GM10266 (cell line): ENCODE measurements at regions not wholly inside any gene's neighbourhood (a gene's known extent, or its start where the extent isn't known, plus 50 kb on each side); places are given as distances from the start of the nearest gene placed in this dataset.

Source experiments
- DNase-seq: peaks from one replicate; pipeline ENCODE4 v3.0.0; 2012; ENCODE audit errors: extremely low spot score
- CTCF ChIP-seq: IDR thresholded peaks from 2 replicates; pipeline ENCODE4 v1.5.1; 2012; ENCODE audit warnings: mild to moderate bottlenecking, low read depth; ENCODE audit not compliant: control insufficient read depth, insufficient read depth; ENCODE audit errors: missing control alignments

- no peak for DNase-seq
- no peak for TF ChIP-seq CTCF
Measured at GRCh38 chr2:120793682-120794403, 58.2 kb downstream of the GLI2 start.

DNA sequence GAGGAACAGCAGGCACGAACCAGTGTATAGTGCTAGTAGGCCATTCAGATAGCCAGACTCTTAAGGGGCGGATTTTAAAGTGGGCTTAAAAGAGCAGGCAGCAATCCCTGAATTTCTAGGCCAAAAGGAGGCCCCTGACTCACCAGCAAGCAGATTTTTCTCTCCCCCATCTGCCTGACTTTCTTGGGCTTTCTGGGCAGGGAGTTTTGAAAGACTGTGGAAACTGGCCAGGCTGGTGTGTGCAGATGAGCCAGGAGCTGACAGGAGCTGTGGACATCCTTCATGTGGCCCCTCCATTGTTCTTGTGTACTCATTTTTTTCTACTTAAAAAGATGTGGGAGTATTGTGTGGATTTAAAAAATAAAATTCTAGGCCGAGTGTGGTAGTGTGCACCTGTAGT, 59.0 kb downstream of the GLI2 start:
- no peak for DNase-seq
- TF ChIP-seq CTCF, result no peak

GRCh38 chr2:120796094-120796493, 60.4 kb downstream of the GLI2 start:
- no peak for TF ChIP-seq CTCF
- no peak for DNase-seq

GRCh38 chr2:120797421-120798221, 62.0 kb downstream of the GLI2 start:
- DNase-seq, result no peak
- no peak for TF ChIP-seq CTCF

DNA sequence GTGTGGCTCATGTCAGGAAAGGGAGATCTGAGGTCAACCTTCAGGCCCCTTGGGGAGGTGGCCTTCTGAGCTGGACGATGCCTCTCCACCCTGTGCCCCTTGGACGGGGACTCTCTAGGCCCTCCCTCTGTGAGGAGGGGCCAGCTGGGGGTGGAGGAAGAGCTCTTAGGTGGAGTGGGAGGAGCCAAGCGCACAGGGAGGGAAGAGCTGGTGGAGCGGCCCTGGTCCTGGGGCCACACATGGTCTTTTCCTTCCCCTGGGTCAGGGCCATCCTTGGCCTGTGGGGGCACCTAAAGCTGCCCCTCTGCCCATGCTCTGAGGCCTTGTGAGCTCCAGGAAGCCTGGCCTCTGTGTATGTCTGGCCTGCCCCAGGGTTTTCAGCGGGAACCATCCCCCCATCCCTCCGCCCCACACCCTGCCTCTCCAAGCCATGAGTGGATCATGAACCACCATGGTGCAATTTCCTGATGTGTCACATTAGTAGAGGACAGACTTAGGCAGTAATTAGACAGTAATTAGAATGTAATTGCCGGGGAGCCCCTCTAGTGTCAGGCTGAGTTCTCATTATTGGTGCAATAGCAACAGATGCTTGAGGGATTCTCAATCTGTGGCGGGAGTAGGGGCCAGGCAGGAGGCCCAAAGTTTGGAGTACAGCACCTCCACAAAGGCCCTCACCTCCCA, 63.0 kb downstream of the GLI2 start:
- DNase-seq, result no peak
- TF ChIP-seq CTCF, result no peak

DNA sequence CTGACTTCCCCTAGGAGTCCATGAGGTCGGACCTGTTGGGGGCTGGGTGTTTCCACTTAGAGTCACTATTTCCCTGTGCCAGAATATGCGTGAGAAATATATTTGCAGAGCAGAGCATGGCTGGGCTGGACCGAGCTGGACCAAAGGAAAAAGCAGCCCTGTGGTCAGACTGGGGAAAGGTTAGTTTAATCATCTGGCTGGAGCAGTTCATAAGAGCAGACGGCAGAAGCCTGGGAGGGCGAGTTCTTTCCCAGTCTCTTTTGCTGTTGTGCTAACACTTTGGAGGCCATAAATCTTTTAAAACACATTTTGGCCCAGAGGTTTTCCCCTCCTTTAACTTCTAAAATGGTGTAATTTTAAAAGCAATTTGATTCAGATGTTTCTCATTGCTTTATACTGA, 66.5 kb downstream of the GLI2 start:
- no peak for TF ChIP-seq CTCF
- DNase-seq, result no peak
